ENCODE measurements at regions not wholly inside any gene's neighbourhood (a gene's known extent, or its start where the extent isn't known, plus 50 kb on each side); places are given as distances from the start of the nearest gene placed in this dataset.
"Not testable (repeated sequence)": the region's sequence is repeated elsewhere in the genome, so short reads cannot be mapped to it uniquely, and the experiment has no call there.

GRCh38 chr13:109981000-109981399 lies 194.6 kb upstream of the IRS2 start:
- DNase-seq (ENCODE audit: low read depth) = no peak
- no peak overlapping the region for H3K4me3 ChIP-seq (ENCODE audit: low read length)
- TF ChIP-seq CTCF (conservative IDR thresholded peaks at IDR 0.05; ENCODE audit: low read length) = no peak

DNA sequence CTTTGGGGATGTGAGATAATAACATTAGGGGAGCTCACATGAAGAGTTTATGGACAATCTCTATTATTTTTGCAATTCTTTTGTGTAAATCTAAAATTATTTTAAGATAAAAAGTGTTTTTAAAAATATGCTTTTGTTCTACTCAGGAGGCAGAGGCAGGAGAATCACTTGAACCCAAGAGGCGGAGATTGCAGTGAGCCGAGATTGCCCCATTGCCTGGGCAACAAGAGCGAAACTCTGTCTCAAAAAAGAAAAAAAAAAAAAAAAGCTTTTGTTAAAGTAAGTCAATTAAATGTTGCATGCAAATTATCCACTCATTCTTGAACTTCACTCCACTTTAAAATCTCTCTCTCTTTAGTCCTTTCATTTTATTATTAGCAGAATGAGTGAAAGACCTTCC lies 193.3 kb upstream of the IRS2 start:
- H3K4me3 ChIP-seq (ENCODE audit: low read length); DNase-seq (ENCODE audit: low read depth): not testable (repeated sequence)

GRCh38 chr13:109979228-109979627 lies 192.8 kb upstream of the IRS2 start:
- DNase-seq (ENCODE audit: low read depth) = no peak
- TF ChIP-seq CTCF (conservative IDR thresholded peaks at IDR 0.05; ENCODE audit: low read length) = no peak
- no peak overlapping the region for H3K4me3 ChIP-seq (ENCODE audit: low read length)

GRCh38 chr13:109977212-109977968 lies 191.0 kb upstream of the IRS2 start:
- no peak for TF ChIP-seq CTCF (conservative IDR thresholded peaks at IDR 0.05; ENCODE audit: low read length)
- no peak overlapping the region for H3K4me3 ChIP-seq (ENCODE audit: low read length)
- no peak for DNase-seq (ENCODE audit: low read depth)

DNA sequence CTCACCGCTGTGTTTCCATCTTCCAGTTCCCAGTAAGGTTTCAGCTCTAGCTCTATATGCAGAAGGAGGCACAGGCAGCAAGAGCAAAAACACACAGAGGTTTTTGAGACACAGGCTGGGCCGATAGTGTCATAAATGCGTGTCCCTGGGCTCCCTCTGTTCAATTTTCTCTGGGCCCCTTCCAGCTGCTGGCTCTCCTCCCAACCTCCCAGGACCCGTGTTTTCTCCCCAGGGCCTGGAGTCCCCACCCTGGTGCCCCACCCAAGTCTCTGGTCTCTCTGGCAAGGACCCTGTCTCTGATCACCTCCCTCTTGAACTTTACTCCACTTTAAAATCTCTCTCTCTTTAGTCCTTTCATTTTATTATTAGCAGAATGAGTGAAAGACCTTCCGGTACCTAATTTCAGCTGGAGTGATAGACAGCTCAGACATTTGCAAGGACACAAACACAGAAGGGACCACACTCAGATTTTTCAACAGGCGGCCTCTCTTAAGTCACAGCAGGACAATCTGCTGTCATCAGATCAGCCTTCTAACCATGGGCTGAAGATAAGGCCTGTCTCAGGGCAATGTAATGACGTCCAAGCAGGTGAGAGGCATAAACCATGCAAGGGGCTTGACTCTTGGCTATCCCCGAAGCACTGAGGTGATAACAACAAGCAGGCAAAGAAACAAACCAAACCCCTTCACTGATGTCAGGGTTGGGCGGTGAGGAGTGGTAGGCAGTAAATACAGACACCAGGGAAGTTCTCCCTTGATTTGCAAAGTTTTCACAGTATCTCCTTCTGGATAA lies 190.0 kb upstream of the IRS2 start:
- no peak for DNase-seq (ENCODE audit: low read depth)
- no peak for TF ChIP-seq CTCF (conservative IDR thresholded peaks at IDR 0.05; ENCODE audit: low read length)
- H3K4me3 ChIP-seq (ENCODE audit: low read length) = no peak overlapping the region

DNA sequence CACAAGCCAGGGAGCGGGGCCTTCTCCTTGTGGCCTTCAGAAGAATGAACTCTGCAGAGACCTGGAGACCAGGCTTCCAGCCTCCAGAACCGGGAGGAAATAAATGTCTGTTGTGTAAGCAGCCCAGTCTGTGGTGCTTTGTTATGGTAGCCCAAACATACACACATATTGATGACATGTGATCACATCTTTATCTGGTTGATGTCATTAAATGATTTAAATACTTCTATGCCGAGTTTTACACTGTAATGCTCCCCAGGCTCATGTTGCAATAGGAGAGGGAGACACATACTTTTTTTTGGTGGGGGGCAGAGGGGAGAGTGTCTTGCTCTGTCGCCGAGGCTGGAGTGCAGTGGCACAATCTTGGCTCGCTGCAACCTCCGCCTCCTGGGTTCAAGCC lies 188.0 kb upstream of the IRS2 start:
- DNase-seq (ENCODE audit: low read depth) = peak; percentile 65
- no peak for TF ChIP-seq CTCF (conservative IDR thresholded peaks at IDR 0.05; ENCODE audit: low read length)
- H3K4me3 ChIP-seq (ENCODE audit: low read length) = no peak overlapping the region

GRCh38 chr13:109973279-109973678 lies 186.9 kb upstream of the IRS2 start:
- no peak overlapping the region for H3K4me3 ChIP-seq (ENCODE audit: low read length)
- no peak for DNase-seq (ENCODE audit: low read depth)
- no peak for TF ChIP-seq CTCF (conservative IDR thresholded peaks at IDR 0.05; ENCODE audit: low read length)

All from AG10803 (cell line).